T-cell (primary cell): ENCODE measurements at regions not wholly inside any gene's neighbourhood (a gene's known extent, or its start where the extent isn't known, plus 50 kb on each side); places are given as distances from the start of the nearest gene placed in this dataset.

ENCODE experiments used
- ATAC-seq, 4 experiments: fragments of 200-7000 bp in 3 of 4; fragments of 150-1000 bp in 1 of 4; cut with Tn5 transposase; replicated peaks in 1 of 4; 1 replicate in 3 of 4; 2 replicates in 1 of 4; pipeline ENCODE4 v1.10.0; 2021; ENCODE audit warnings: moderate library complexity in 3 of 4, mild to moderate bottlenecking in 2 of 4, moderate number of reproducible peaks in 1 of 4
- CTCF ChIA-PET, 2 donors: fragments of 300-600 bp; sonication (Branson Sonifier 250); formaldehyde crosslinking; loops; one replicate each; lab custom pipeline; 2022; ENCODE audit warnings: antibody characterized with exemption in 2 of 2; lab: Charles Lee
- POLR2A ChIA-PET, 2 donors: fragments of 300-600 bp; sonication (Branson Sonifier 250); formaldehyde crosslinking; loops; one replicate each; lab custom pipeline; 2022; ENCODE audit warnings: antibody characterized with exemption in 2 of 2; lab: Charles Lee
- DNase-seq, 35 experiments: peaks; one replicate each; pipeline versions ENCODE4 v3.0.0 to v3.0.0-alpha.2; 2013 to 2023
- H3K27ac ChIP-seq: one replicate; pipeline ENCODE4 v1.5.1; 2013; ENCODE audit warnings: low read length
- H3K27me3 ChIP-seq, 2 experiments: replicated peaks in 1 of 2; 1 replicate in 1 of 2; 2 replicates in 1 of 2; pipeline versions ENCODE4 v1.6.1 to v1.7.0; 2013; ENCODE audit warnings: low read length in 1 of 2, mixed read lengths in 1 of 2; ENCODE audit not compliant: control insufficient read depth in 2 of 2, insufficient read depth in 2 of 2; ENCODE audit errors: extremely low read depth in 1 of 2
- H3K36me3 ChIP-seq, 2 donors: 1 replicate in 1 of 2; 2 replicates in 1 of 2; pipeline versions ENCODE4 v1.6.1 to v1.7.0; 2013; ENCODE audit warnings: low read length in 1 of 2; ENCODE audit not compliant: control insufficient read depth in 2 of 2, insufficient read depth in 1 of 2; ENCODE audit errors: extremely low read depth in 1 of 2
- H3K4me1 ChIP-seq, 2 experiments: 1 replicate in 1 of 2; 2 replicates in 1 of 2; pipeline versions ENCODE4 v1.6.1 to v1.7.0; 2013; ENCODE audit warnings: low read length in 2 of 2, mixed read lengths in 1 of 2; ENCODE audit not compliant: insufficient read depth in 2 of 2, control insufficient read depth in 1 of 2; ENCODE audit errors: extremely low read depth in 1 of 2
- H3K4me3 ChIP-seq, 2 donors: 1 replicate in 1 of 2; 2 replicates in 1 of 2; pipeline versions ENCODE4 v1.5.1 to v1.7.0; 2013; ENCODE audit warnings: mild to moderate bottlenecking in 2 of 2, low read length in 1 of 2, moderate library complexity in 1 of 2; ENCODE audit not compliant: control insufficient read depth in 1 of 2; ENCODE audit errors: extremely low read depth in 1 of 2
- H3K9me3 ChIP-seq: 2 replicates; pipeline ENCODE4 v1.7.0; 2013
- H3K27ac Mint-ChIP-seq, 2 donors: one replicate each; pipeline ENCODE4 v1.8.0; 2020 to 2021; ENCODE audit warnings: mild to moderate bottlenecking in 2 of 2, mixed read lengths in 2 of 2
- H3K27me3 Mint-ChIP-seq, 2 donors: one replicate each; pipeline ENCODE4 v1.8.0; 2021 to 2022; ENCODE audit warnings: mixed read lengths in 2 of 2
- H3K36me3 Mint-ChIP-seq: one replicate; pipeline ENCODE4 v1.8.0; 2021; ENCODE audit warnings: mixed read lengths
- H3K4me1 Mint-ChIP-seq, 3 donors: one replicate each; pipeline ENCODE4 v1.8.0; 2020 to 2022; ENCODE audit warnings: mixed read lengths in 3 of 3, mild to moderate bottlenecking in 1 of 3
- H3K4me3 Mint-ChIP-seq, 3 donors: one replicate each; pipeline ENCODE4 v1.8.0; 2020 to 2022; ENCODE audit warnings: mild to moderate bottlenecking in 3 of 3, mixed read lengths in 3 of 3, moderate library complexity in 3 of 3
- H3K9me3 Mint-ChIP-seq, 3 donors: one replicate each; pipeline ENCODE4 v1.8.0; 2020 to 2022; ENCODE audit warnings: mixed read lengths in 3 of 3
- WGBS: methylation state at CpG from one replicate; pipeline ENCODE4 v1.1.5; 2013; ENCODE audit warnings: missing lambda C conversion rate; ENCODE audit not compliant: insufficient coverage; 5-methylcytosine and 5-hydroxymethylcytosine counted together

DNA sequence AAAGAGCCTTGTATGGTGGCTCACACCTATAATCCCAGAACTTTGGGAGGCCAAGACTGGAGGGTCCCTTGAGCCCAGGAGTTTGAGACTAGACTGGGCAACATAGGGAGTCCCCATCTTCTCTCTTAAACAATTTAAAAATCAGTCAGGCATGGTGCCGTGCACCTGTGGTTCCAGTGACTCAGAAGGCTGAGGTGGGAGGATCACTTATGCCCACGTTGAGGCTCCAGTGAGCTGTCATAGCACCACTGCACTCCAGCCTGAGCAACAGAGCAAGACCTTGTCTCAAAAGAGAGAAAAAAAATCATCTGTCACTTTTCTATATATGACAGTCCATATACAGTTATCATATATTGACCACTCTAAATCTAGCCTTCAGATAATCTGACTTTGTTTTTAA is 658.3 kb downstream of the LTN1 start:
- no peaks in the 10 kb centered on the region for H3K27me3 ChIP-seq
- ChIA-PET POLR2A (no interaction called here), CTCF (no interaction called here)
- no peak overlapping the region for H3K27ac Mint-ChIP-seq
- no peaks in the 10 kb centered on the region for H3K27me3 Mint-ChIP-seq
- no peak for ATAC-seq
- no peaks in the 10 kb centered on the region for H3K9me3 ChIP-seq
- H3K4me1 Mint-ChIP-seq: no peaks in the 10 kb centered on the region
- no peak overlapping the region for H3K4me3 ChIP-seq
- WGBS: 42% methylated on average over 2 of the region's 2 CpGs
- H3K4me3 Mint-ChIP-seq: no peak overlapping the region
- no peaks in the 10 kb centered on the region for H3K4me1 ChIP-seq
- no peak overlapping the region for H3K27ac ChIP-seq
- DNase-seq: no peak
- no peaks in the 10 kb centered on the region for H3K36me3 Mint-ChIP-seq
- H3K9me3 Mint-ChIP-seq: peaks cover 0 to 10% (median 5%) of the 10 kb centered on the region in 3 donors
- H3K36me3 ChIP-seq: no peaks in the 10 kb centered on the region

DNA sequence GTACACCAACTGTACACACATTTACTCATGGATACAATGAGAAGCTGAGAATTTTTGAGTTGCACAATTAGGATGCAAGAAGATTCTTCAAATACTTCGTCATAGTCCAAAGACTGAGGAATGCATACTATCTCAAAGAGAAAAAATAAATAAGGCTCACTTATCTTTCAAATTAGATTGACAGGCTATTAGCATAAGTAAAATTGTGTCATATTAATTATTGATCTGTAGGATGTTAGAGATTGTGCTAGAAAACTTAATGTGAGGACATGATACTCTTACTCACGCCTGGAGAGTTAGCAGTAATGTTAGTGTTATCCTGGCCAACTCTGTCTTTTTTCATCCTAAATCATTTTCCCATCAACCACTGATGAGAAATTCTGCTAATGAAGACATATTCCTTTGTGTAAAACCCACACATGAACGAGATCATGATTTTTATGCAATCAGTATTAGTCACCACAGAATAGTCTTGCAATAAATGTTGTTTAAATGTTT is 659.0 kb downstream of the LTN1 start:
- no peaks in the 10 kb centered on the region for H3K4me1 Mint-ChIP-seq
- peaks cover 2 to 13% (median 10%) of the 10 kb centered on the region in 3 donors for H3K9me3 Mint-ChIP-seq
- DNase-seq (no peak), ATAC-seq (no peak)
- no CpG with 5 or more reads among the region's 3 CpGs for WGBS
- Histone ChIP-seq H3K9me3 (no peaks in the 10 kb centered on the region), H3K4me3 (no peak overlapping the region), H3K36me3 (no peaks in the 10 kb centered on the region), H3K27me3 (no peaks in the 10 kb centered on the region), H3K27ac (no peak overlapping the region), H3K4me1 (no peaks in the 10 kb centered on the region)
- no peaks in the 10 kb centered on the region for H3K27me3 Mint-ChIP-seq
- POLR2A ChIA-PET: no interaction called here
- no peaks in the 10 kb centered on the region for H3K36me3 Mint-ChIP-seq
- H3K27ac Mint-ChIP-seq: no peak overlapping the region
- CTCF ChIA-PET: no interaction called here
- H3K4me3 Mint-ChIP-seq: no peak overlapping the region

DNA sequence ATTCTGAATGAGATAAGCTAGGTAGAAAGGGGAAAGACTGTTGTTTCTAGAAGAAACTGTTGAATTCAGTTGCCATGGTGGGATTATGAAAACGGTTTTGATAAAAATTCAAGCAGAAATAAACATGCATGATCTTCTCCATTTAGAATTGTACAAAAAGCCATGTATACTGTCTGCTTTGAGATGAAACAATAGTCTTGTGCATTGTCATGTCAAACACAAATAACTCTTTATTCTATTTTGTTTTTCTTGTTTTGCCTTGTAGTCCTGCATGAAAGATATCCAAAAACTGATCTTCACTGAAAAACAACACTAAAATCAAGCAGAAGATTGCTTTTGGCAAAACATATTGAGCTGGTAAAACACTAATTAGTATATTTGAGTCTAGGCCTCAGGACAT is 659.9 kb downstream of the LTN1 start:
- DNase-seq: no peak
- CTCF ChIA-PET: interaction anchor here in 1 of 2 donors (0.7 kb wide), 1 partner anchor 253 kb away, joined by 3 read pairs; no protein-coding TSS in a partner anchor
- H3K9me3 Mint-ChIP-seq: peaks cover 2 to 14% (median 10%) of the 10 kb centered on the region in 3 donors
- H3K36me3 ChIP-seq: no peaks in the 10 kb centered on the region
- no peak overlapping the region for H3K27ac Mint-ChIP-seq
- H3K4me3 ChIP-seq: no peak overlapping the region
- no peaks in the 10 kb centered on the region for H3K4me1 Mint-ChIP-seq
- ATAC-seq: no peak
- H3K27me3 ChIP-seq: no peaks in the 10 kb centered on the region
- no peaks in the 10 kb centered on the region for H3K36me3 Mint-ChIP-seq
- no CpG with 5 or more reads among the region's 1 CpG for WGBS
- H3K4me3 Mint-ChIP-seq: no peak overlapping the region
- no peaks in the 10 kb centered on the region for H3K9me3 ChIP-seq
- POLR2A ChIA-PET: interaction anchor here in 1 of 2 donors (0.5 kb wide), 1 partner anchor 254 kb away, joined by 5 read pairs; no protein-coding TSS in a partner anchor
- H3K27ac ChIP-seq: no peak overlapping the region
- H3K27me3 Mint-ChIP-seq: no peaks in the 10 kb centered on the region
- no peaks in the 10 kb centered on the region for H3K4me1 ChIP-seq

DNA sequence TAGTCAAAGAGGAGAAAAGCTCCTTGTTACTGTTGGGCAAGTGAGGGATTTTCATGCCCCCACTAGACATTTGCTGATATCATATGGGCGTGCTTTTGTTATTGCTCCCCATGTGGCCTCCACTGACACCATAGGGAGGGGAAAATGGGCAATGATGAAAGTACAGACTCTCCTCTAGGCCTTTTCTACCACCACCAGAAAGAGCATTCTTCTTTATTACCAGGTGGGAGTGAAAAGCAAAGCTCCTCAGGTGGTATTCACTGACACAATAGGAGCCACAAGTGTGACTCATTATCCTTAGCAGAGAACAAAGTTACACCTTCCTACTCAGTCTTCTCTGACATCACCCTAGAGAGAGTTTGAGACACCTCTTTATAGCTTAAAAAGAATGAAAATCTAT is 667.1 kb downstream of the LTN1 start:
- no peak overlapping the region for H3K27ac Mint-ChIP-seq
- no peaks in the 10 kb centered on the region for H3K27me3 ChIP-seq
- no peak for DNase-seq
- H3K36me3 ChIP-seq: no peaks in the 10 kb centered on the region
- WGBS: no CpG with 5 or more reads among the region's 1 CpG
- no peaks in the 10 kb centered on the region for H3K4me1 ChIP-seq
- ChIA-PET POLR2A (no interaction called here), CTCF (interaction anchor here in 1 of 2 donors (0.7 kb wide), 1 partner anchor 184 kb away, joined by 4 read pairs; no protein-coding TSS in a partner anchor)
- H3K4me1 Mint-ChIP-seq: no peaks in the 10 kb centered on the region
- no peaks in the 10 kb centered on the region for H3K36me3 Mint-ChIP-seq
- H3K4me3 ChIP-seq: no peak overlapping the region
- H3K4me3 Mint-ChIP-seq: no peak overlapping the region
- no peaks in the 10 kb centered on the region for H3K27me3 Mint-ChIP-seq
- H3K9me3 ChIP-seq: peaks cover 2% of the 10 kb centered on the region
- no peak overlapping the region for H3K27ac ChIP-seq
- H3K9me3 Mint-ChIP-seq: peaks cover 11 to 34% (median 15%) of the 10 kb centered on the region in 3 donors
- no peak for ATAC-seq

DNA sequence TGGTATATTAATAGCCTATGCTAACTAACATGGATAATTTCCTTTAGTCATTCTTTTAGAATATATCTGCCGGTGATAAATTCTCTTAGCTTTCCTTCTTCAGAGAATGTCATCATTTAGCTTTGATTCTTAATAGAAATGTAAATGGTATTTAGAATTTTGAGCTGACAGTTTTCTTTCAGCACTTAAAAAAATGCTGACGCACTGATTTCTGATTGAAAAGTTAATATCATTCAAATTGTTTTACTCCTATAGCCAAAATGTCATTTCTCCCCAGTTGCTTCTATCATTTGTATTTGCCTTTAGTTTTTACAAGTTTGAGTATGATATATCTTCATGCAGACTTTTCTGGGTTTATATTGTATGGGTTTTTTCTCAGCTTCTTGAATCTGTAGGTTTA is 668.0 kb downstream of the LTN1 start:
- no peak for ATAC-seq
- POLR2A ChIA-PET: no interaction called here
- Mint-ChIP-seq H3K4me1 (no peaks in the 10 kb centered on the region), H3K27ac (no peak overlapping the region), H3K9me3 (peaks cover 9 to 35% (median 14%) of the 10 kb centered on the region in 3 donors), H3K27me3 (no peaks in the 10 kb centered on the region), H3K36me3 (no peaks in the 10 kb centered on the region), H3K4me3 (no peak overlapping the region)
- H3K27me3 ChIP-seq: no peaks in the 10 kb centered on the region
- no peak overlapping the region for H3K27ac ChIP-seq
- no peak overlapping the region for H3K4me3 ChIP-seq
- peaks cover 2% of the 10 kb centered on the region for H3K9me3 ChIP-seq
- DNase-seq: no peak
- H3K36me3 ChIP-seq: no peaks in the 10 kb centered on the region
- no CpG with 5 or more reads among the region's 2 CpGs for WGBS
- CTCF ChIA-PET: interaction anchor here (0.6 to 0.7 kb wide), 2 partner anchors 185 to 298 kb away, joined by 3 to 4 read pairs; no protein-coding TSS in a partner anchor
- no peaks in the 10 kb centered on the region for H3K4me1 ChIP-seq

GRCh38 chr21:28317177-28317950 is 675.3 kb downstream of the LTN1 start:
- WGBS: 83% methylated on average over 3 of the region's 3 CpGs
- ATAC-seq: no peak

More at GRCh38 chr21:28317177-28317950, 675.3 kb downstream of the LTN1 start:
- H3K9me3 ChIP-seq: no peaks in the 10 kb centered on the region
- H3K4me3 ChIP-seq: no peak overlapping the region
- H3K4me1 ChIP-seq: no peaks in the 10 kb centered on the region
- ChIA-PET POLR2A (no interaction called here), CTCF (no interaction called here)
- H3K36me3 ChIP-seq: no peaks in the 10 kb centered on the region
- no peaks in the 10 kb centered on the region for H3K36me3 Mint-ChIP-seq
- H3K4me1 Mint-ChIP-seq: no peaks in the 10 kb centered on the region
- no peaks in the 10 kb centered on the region for H3K27me3 Mint-ChIP-seq
- H3K27ac Mint-ChIP-seq: no peak overlapping the region
- H3K9me3 Mint-ChIP-seq: peaks cover 4 to 17% (median 13%) of the 10 kb centered on the region in 3 donors
- no peaks in the 10 kb centered on the region for H3K27me3 ChIP-seq
- no peak overlapping the region for H3K4me3 Mint-ChIP-seq
- no peak for DNase-seq
- no peak overlapping the region for H3K27ac ChIP-seq
